Common myeloid progenitor, CD34-positive (primary cell): ENCODE measurements at regions not wholly inside any gene's neighbourhood (a gene's known extent, or its start where the extent isn't known, plus 50 kb on each side); places are given as distances from the start of the nearest gene placed in this dataset.

Experiments
- CTCF ChIA-PET: fragments of 350-600 bp; sonication (Branson Sonifier 250); formaldehyde crosslinking; loops from one replicate; lab custom pipeline; 2021; ENCODE audit warnings: antibody characterized with exemption; lab: Charles Lee
- POLR2A ChIA-PET: fragments of 350-600 bp; sonication (Branson Sonifier 250); formaldehyde crosslinking; loops from one replicate; lab custom pipeline; 2021; ENCODE audit warnings: antibody characterized with exemption; lab: Charles Lee
- DNase-seq, 3 donors: peaks; one replicate each; pipeline versions ENCODE4 v3.0.0 to v3.0.0-alpha.2; 2013
- H3K27ac ChIP-seq, 2 experiments: 1 replicate in 1 of 2; 2 replicates in 1 of 2; pipeline ENCODE4 v1.7.0; 2013; ENCODE audit warnings: inconsistent platforms in 2 of 2, low read length in 2 of 2, mild to moderate bottlenecking in 2 of 2, low read depth in 1 of 2, moderate library complexity in 1 of 2; ENCODE audit not compliant: severe bottlenecking in 2 of 2, insufficient read depth in 1 of 2, poor library complexity in 1 of 2
- H3K27me3 ChIP-seq, 5 experiments: replicated peaks in 2 of 5; 1 replicate in 3 of 5; 2 replicates in 2 of 5; pipeline versions ENCODE4 v1.6.1 to v1.7.0; 2013; ENCODE audit warnings: low read length in 4 of 5, mild to moderate bottlenecking in 2 of 5, moderate library complexity in 2 of 5, inconsistent platforms in 1 of 5; ENCODE audit not compliant: insufficient read depth in 5 of 5, control insufficient read depth in 4 of 5
- H3K36me3 ChIP-seq, 4 experiments: 1 replicate in 2 of 4; 2 replicates in 2 of 4; pipeline versions ENCODE4 v1.6.1 to v1.7.0; 2013; ENCODE audit warnings: low read length in 3 of 4, control low read depth in 1 of 4, mild to moderate bottlenecking in 1 of 4; ENCODE audit not compliant: control insufficient read depth in 4 of 4, insufficient read depth in 4 of 4
- H3K4me1 ChIP-seq, 4 experiments: 1 replicate in 3 of 4; 2 replicates in 1 of 4; pipeline versions ENCODE4 v1.6.1 to v1.7.1; 2013; ENCODE audit warnings: low read length in 3 of 4, mild to moderate bottlenecking in 3 of 4, control low read depth in 1 of 4, inconsistent platforms in 1 of 4, moderate library complexity in 1 of 4; ENCODE audit not compliant: control insufficient read depth in 4 of 4, insufficient read depth in 4 of 4; ENCODE audit errors: control extremely low read depth in 1 of 4
- H3K4me3 ChIP-seq, 7 experiments: 1 replicate in 4 of 7; 2 replicates in 3 of 7; pipeline versions ENCODE4 v1.5.1 to v1.7.0; 2013; ENCODE audit warnings: mild to moderate bottlenecking in 7 of 7, low read length in 6 of 7, moderate library complexity in 6 of 7, inconsistent platforms in 2 of 7, low read depth in 2 of 7, control low read depth in 1 of 7; ENCODE audit not compliant: insufficient read depth in 4 of 7, control insufficient read depth in 1 of 7; ENCODE audit errors: extremely low read depth in 1 of 7
- H3K9me3 ChIP-seq, 5 experiments: 1 replicate in 4 of 5; 2 replicates in 1 of 5; pipeline versions ENCODE4 v1.6.1 to v1.7.1; 2013; ENCODE audit warnings: low read length in 4 of 5, mild to moderate bottlenecking in 2 of 5, inconsistent platforms in 1 of 5, low read depth in 1 of 5, moderate library complexity in 1 of 5; ENCODE audit not compliant: control insufficient read depth in 4 of 5, insufficient read depth in 2 of 5; ENCODE audit errors: control extremely low read depth in 1 of 5
- WGBS: methylation state at CpG from one replicate; pipeline ENCODE4 v1.1.5; 2013; ENCODE audit not compliant: insufficient coverage; 5-methylcytosine and 5-hydroxymethylcytosine counted together

DNA sequence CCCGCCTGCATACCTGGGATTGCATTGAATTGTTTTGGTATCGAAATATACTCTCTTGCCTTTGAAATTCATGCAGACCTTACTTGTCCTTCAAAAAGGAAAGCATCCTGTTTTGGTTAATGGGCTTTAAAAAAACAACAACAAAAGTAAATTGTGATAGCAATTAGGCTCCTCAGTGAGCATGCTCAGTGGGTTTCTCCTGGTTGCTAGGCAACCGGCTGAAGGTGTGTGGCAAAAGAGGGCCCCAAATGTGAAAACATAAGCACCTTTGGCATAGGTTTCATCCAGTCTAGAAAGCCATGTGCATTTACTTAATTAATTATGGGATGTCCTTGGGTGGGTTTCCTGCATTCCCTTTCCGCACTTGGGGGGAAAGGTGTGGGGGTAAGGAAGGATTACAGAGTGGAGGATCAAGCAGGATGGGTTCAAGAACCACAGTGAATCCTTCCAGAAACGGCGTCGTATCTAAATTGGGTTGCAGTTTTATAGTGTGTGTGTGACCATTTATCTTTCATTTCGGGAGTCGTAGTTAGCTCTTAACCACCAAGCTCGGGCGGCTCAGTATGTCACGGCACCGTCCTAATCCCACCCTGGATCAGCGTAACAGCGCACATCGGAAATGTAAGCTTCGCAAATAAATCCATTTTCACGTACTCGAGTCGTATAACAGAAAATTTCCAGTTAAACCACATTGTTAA is 274.9 kb upstream of the TCF4 start:
- no peak for DNase-seq
- Histone ChIP-seq H3K9me3 (no peaks in the 10 kb centered on the region), H3K4me1 (no peaks in the 10 kb centered on the region), H3K27me3 (no peaks in the 10 kb centered on the region), H3K4me3 (no peak overlapping the region), H3K27ac (no peak overlapping the region), H3K36me3 (no peaks in the 10 kb centered on the region)
- POLR2A ChIA-PET, result no interaction called here
- CTCF ChIA-PET, result interaction anchor here (0.9 kb wide), 1 partner anchor 711 kb away, joined by 3 read pairs; no protein-coding TSS in a partner anchor
- WGBS, result 95% methylated on average over 14 of the region's 20 CpGs

DNA sequence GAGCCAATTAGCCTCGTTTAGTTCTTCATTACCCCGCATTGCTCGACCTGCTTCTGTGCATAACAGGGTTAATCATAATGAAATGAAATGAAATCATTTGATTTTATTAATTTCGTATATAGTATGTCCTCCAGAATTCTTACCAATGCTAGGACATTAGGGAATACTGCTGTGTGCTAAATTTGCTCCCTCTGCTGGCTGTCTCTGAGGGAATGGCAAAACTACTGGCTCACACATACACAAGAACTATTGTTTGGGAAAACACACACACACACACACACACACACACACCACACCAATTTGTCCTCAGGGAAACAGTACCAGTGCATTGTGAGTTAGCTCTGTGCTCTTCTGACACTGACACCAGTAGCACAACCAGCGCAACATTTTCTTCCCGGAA is 273.3 kb upstream of the TCF4 start:
- Histone ChIP-seq H3K27ac (no peak overlapping the region), H3K36me3 (no peaks in the 10 kb centered on the region), H3K4me3 (no peak overlapping the region), H3K4me1 (no peaks in the 10 kb centered on the region), H3K27me3 (no peaks in the 10 kb centered on the region), H3K9me3 (no peaks in the 10 kb centered on the region)
- peak; percentile 2 to 4 (median 3) for DNase-seq
- POLR2A ChIA-PET, result no interaction called here
- 87% methylated on average over 4 of the region's 6 CpGs for WGBS
- CTCF ChIA-PET, result interaction anchor here (1.1 kb wide), 1 partner anchor 453 kb away, joined by 3 read pairs; no protein-coding TSS in a partner anchor

- 91% methylated on average over 11 of the region's 17 CpGs for WGBS
- no peak overlapping the region for H3K27ac ChIP-seq
- POLR2A ChIA-PET, result no interaction called here
Measured at GRCh38 chr18:55858661-55859515, 270.9 kb upstream of the TCF4 start.

DNA sequence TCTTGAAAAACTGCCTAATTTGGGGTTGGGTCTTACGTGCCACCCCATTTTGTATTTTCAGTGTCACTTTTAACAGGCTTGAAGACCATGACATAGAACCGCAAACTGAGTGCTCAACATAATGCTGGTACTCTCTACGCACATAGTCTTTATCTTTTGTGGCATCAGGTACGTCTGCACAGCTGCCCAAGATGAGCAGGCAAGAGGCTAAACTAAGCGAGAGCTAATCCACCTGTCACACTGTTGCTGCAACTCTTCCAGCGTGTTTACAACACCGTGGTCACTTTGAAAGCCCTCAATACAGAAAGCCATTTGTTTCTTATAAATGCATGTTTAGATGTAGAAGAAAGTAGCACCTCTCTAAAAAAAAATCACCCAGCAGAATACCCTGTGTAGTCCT is 270.0 kb upstream of the TCF4 start:
- Histone ChIP-seq H3K4me3 (no peak overlapping the region), H3K36me3 (no peaks in the 10 kb centered on the region), H3K27ac (no peak overlapping the region), H3K4me1 (no peaks in the 10 kb centered on the region), H3K9me3 (no peaks in the 10 kb centered on the region), H3K27me3 (no peaks in the 10 kb centered on the region)
- CTCF ChIA-PET, result no interaction called here
- POLR2A ChIA-PET, result no interaction called here
- DNase-seq, result no peak
- WGBS, result 92% methylated on average over 5 of the region's 7 CpGs

More at GRCh38 chr18:55858661-55859515, 270.9 kb upstream of the TCF4 start:
- H3K4me1 ChIP-seq, result no peaks in the 10 kb centered on the region
- DNase-seq, result no peak
- no peaks in the 10 kb centered on the region for H3K36me3 ChIP-seq
- H3K9me3 ChIP-seq, result no peaks in the 10 kb centered on the region
- CTCF ChIA-PET, result no interaction called here
- no peak overlapping the region for H3K4me3 ChIP-seq
- H3K27me3 ChIP-seq, result no peaks in the 10 kb centered on the region

- no peaks in the 10 kb centered on the region for H3K27me3 ChIP-seq
- no peaks in the 10 kb centered on the region for H3K36me3 ChIP-seq
- no CpG with 5 or more reads among the region's 2 CpGs for WGBS
- POLR2A ChIA-PET, result no interaction called here
- H3K9me3 ChIP-seq, result no peaks in the 10 kb centered on the region
- H3K27ac ChIP-seq, result no peak overlapping the region
- CTCF ChIA-PET, result interaction anchor here (0.6 kb wide), 1 partner anchor 105 kb away, joined by 3 read pairs; no protein-coding TSS in a partner anchor
- no peak for DNase-seq
- H3K4me3 ChIP-seq, result no peak overlapping the region
- H3K4me1 ChIP-seq, result no peaks in the 10 kb centered on the region
Measured at GRCh38 chr18:55857409-55857808, 269.4 kb upstream of the TCF4 start.

GRCh38 chr18:55856679-55857078 is 268.7 kb upstream of the TCF4 start:
- Histone ChIP-seq H3K4me1 (no peaks in the 10 kb centered on the region), H3K27me3 (no peaks in the 10 kb centered on the region), H3K36me3 (no peaks in the 10 kb centered on the region), H3K4me3 (no peak overlapping the region), H3K9me3 (no peaks in the 10 kb centered on the region), H3K27ac (no peak overlapping the region)
- ChIA-PET CTCF (no interaction called here), POLR2A (no interaction called here)
- DNase-seq, result no peak

DNA sequence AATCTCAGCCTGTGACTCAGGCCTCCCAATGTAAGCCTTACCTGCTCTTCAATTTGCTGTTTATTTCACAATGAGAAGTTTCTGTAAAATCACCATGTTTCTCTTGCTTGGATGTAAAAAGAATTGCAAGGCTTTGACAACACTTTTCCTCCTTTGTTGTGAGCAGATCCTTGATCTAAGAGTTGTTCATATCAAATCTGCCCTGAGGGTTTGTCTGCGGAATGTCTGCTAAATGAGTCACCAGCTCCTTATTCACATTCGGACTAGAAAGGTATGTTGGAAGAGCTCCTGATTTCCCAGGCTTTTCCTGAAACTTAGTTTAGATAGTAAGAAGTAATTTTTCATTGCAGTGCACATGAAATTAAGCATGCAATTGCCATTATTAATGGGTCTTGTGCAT is 268.2 kb upstream of the TCF4 start:
- no peak for DNase-seq
- Histone ChIP-seq H3K27ac (no peak overlapping the region), H3K4me3 (no peak overlapping the region), H3K36me3 (no peaks in the 10 kb centered on the region), H3K4me1 (no peaks in the 10 kb centered on the region), H3K9me3 (no peaks in the 10 kb centered on the region), H3K27me3 (no peaks in the 10 kb centered on the region)
- ChIA-PET CTCF (no interaction called here), POLR2A (interaction anchor here (1.1 kb wide), 1 partner anchor 11 kb away, joined by 4 read pairs; no protein-coding TSS in a partner anchor)
- 100% methylated on average over 2 of the region's 2 CpGs for whole genome bisulfite sequencing
